H1 (cell line): ENCODE measurements at regions not wholly inside any gene's neighbourhood (a gene's known extent, or its start where the extent isn't known, plus 50 kb on each side); places are given as distances from the start of the nearest gene placed in this dataset.
A peak's percentile ranks its signal among the peaks of the same experiment; 100 is the strongest.

Experiments
- CTCF ChIA-PET: fragments of 300-600 bp; sonication (Branson Sonifier 250); formaldehyde crosslinking; loops from one replicate; lab custom pipeline; 2021; ENCODE audit not compliant: partially characterized antibody; lab: Charles Lee
- POLR2A ChIA-PET: fragments of 300-600 bp; sonication (Branson Sonifier 250); formaldehyde crosslinking; loops from one replicate; lab custom pipeline; 2021; ENCODE audit warnings: inconsistent platforms; ENCODE audit not compliant: partially characterized antibody; lab: Charles Lee
- DNase-seq, 2 experiments: peaks; one replicate each; pipeline versions ENCODE4 v3.0.0 to v3.0.0-alpha.2; 2010 to 2022; ENCODE audit warnings: low spot score in 2 of 2, low read depth in 1 of 2, mixed read lengths in 1 of 2
- FAIRE-seq: peaks from 2 replicates; lab custom pipeline; 2011; peaks lifted over from hg19 to GRCh38; lab: Jason Lieb, UNC
- H2AFZ ChIP-seq: 2 replicates; pipeline ENCODE4 v1.8.1; 2012; ENCODE audit warnings: low read length, inconsistent platforms
- H2AK5ac ChIP-seq: 2 replicates; pipeline ENCODE4 v1.6.1; 2013; ENCODE audit warnings: low read depth, low read length
- H2BK120ac ChIP-seq: replicated peaks from 2 replicates; pipeline ENCODE3; 2013; ENCODE audit warnings: low read depth, low read length, inconsistent platforms
- H2BK12ac ChIP-seq: 2 replicates; pipeline ENCODE4 v1.6.1; 2013; ENCODE audit warnings: low read depth, low read length
- H2BK15ac ChIP-seq: 2 replicates; pipeline ENCODE4 v1.6.1; 2013; ENCODE audit warnings: low read length
- H2BK20ac ChIP-seq: 2 replicates; pipeline ENCODE4 v1.6.1; 2013; ENCODE audit warnings: low read length
- H2BK5ac ChIP-seq: 2 replicates; pipeline ENCODE4 v1.6.1; 2013; ENCODE audit warnings: low read depth, low read length
- H3K14ac ChIP-seq: 2 replicates; pipeline ENCODE4 v1.6.1; 2013; ENCODE audit warnings: inconsistent platforms; ENCODE audit not compliant: insufficient read length
- H3K18ac ChIP-seq: 2 replicates; pipeline ENCODE4 v1.6.1; 2013; ENCODE audit warnings: low read length; ENCODE audit errors: extremely low read depth
- H3K23ac ChIP-seq: 2 replicates; pipeline ENCODE4 v1.6.1; 2013; ENCODE audit warnings: inconsistent platforms; ENCODE audit not compliant: insufficient read length
- H3K23me2 ChIP-seq: 2 replicates; pipeline ENCODE4 v1.6.1; 2013; ENCODE audit warnings: low read depth, low read length
- H3K27ac ChIP-seq: 2 replicates; pipeline ENCODE4 v1.6.1; 2011; ENCODE audit warnings: low read depth, low read length, inconsistent platforms
- H3K27me3 ChIP-seq, 4 experiments: replicated peaks in 1 of 4; 1 replicate in 1 of 4; 2 replicates in 3 of 4; pipeline versions ENCODE4 v1.6.1 to v1.8.1; 2011 to 2013; ENCODE audit warnings: low read length in 3 of 4, mild to moderate bottlenecking in 3 of 4, inconsistent platforms in 2 of 4, mixed read lengths in 2 of 4, moderate library complexity in 1 of 4; ENCODE audit not compliant: control insufficient read depth in 3 of 4, insufficient read depth in 3 of 4; ENCODE audit errors: extremely low read depth in 1 of 4
- H3K36me3 ChIP-seq, 4 experiments: 2 replicates each; pipeline versions ENCODE4 v1.6.1 to v1.8.1; 2011 to 2013; ENCODE audit warnings: mild to moderate bottlenecking in 4 of 4, low read length in 3 of 4, moderate library complexity in 2 of 4, control low read depth in 1 of 4, inconsistent platforms in 1 of 4; ENCODE audit not compliant: insufficient read depth in 4 of 4, control insufficient read depth in 2 of 4
- H3K4ac ChIP-seq: replicated peaks from 2 replicates; pipeline ENCODE3; 2013; ENCODE audit warnings: low read length, low read depth, mixed read lengths, inconsistent platforms; ENCODE audit not compliant: insufficient read length
- H3K4me1 ChIP-seq, 4 experiments: replicated peaks in 1 of 4; 1 replicate in 1 of 4; 2 replicates in 3 of 4; pipeline versions ENCODE4 v1.6.1 to v1.8.1; 2011 to 2013; ENCODE audit warnings: low read length in 3 of 4, inconsistent platforms in 2 of 4, mixed read lengths in 1 of 4; ENCODE audit not compliant: insufficient read depth in 4 of 4, control insufficient read depth in 3 of 4
- H3K4me2 ChIP-seq, 2 experiments: 2 replicates each; pipeline versions ENCODE4 v1.6.1 to v1.8.1; 2011 to 2013; ENCODE audit warnings: low read depth in 2 of 2, low read length in 2 of 2, control low read depth in 1 of 2, inconsistent platforms in 1 of 2, mild to moderate bottlenecking in 1 of 2; ENCODE audit not compliant: insufficient read depth in 1 of 2
- H3K4me3 ChIP-seq, 4 experiments: fragments of 200-600, 300-600 bp in 1 of 4; sonication (generic), shearing (Covaris generic), sonication (Bioruptor Twin) in 1 of 4; 2 replicates each; pipeline versions ENCODE4 v1.5.1 to v1.8.1; 2011 to 2016; ENCODE audit warnings: low read length in 4 of 4, low read depth in 3 of 4, control low read depth in 2 of 4, inconsistent platforms in 2 of 4, mild to moderate bottlenecking in 2 of 4, mixed read lengths in 1 of 4, moderate library complexity in 1 of 4; ENCODE audit not compliant: insufficient read depth in 2 of 4; ENCODE audit errors: extremely low read depth in 1 of 4
- H3K56ac ChIP-seq: replicated peaks from 2 replicates; pipeline ENCODE3; 2013; ENCODE audit warnings: low read depth, mild to moderate bottlenecking, mixed read lengths, low read length, inconsistent platforms; ENCODE audit not compliant: insufficient read length
- H3K79me1 ChIP-seq: 2 replicates; pipeline ENCODE4 v1.6.1; 2013; ENCODE audit warnings: low read depth, low read length, control low read depth
- H3K79me2 ChIP-seq, 2 experiments: 2 replicates each; pipeline versions ENCODE4 v1.6.1 to v1.8.1; 2012 to 2013; ENCODE audit warnings: low read length in 2 of 2, mild to moderate bottlenecking in 2 of 2, inconsistent platforms in 1 of 2; ENCODE audit not compliant: insufficient read depth in 2 of 2, control insufficient read depth in 1 of 2
- H3K9ac ChIP-seq, 4 experiments: replicated peaks in 1 of 4; 1 replicate in 1 of 4; 2 replicates in 3 of 4; pipeline versions ENCODE4 v1.6.1 to v1.8.1; 2011 to 2013; ENCODE audit warnings: low read depth in 3 of 4, low read length in 3 of 4, control low read depth in 2 of 4, mild to moderate bottlenecking in 2 of 4, moderate library complexity in 2 of 4, inconsistent platforms in 1 of 4; ENCODE audit errors: extremely low read depth in 1 of 4
- H3K9me3 ChIP-seq, 2 experiments: 2 replicates each; pipeline versions ENCODE4 v1.6.1 to v1.8.1; 2012 to 2013; ENCODE audit warnings: mild to moderate bottlenecking in 2 of 2, moderate library complexity in 2 of 2, control low read depth in 1 of 2, inconsistent platforms in 1 of 2, low read depth in 1 of 2, low read length in 1 of 2, mixed read lengths in 1 of 2; ENCODE audit not compliant: insufficient read depth in 2 of 2
- H4K20me1 ChIP-seq, 2 experiments: replicated peaks in 1 of 2; 2 replicates each; pipeline versions ENCODE3 to v1.8.1; 2011 to 2013; ENCODE audit warnings: inconsistent platforms in 2 of 2, low read length in 2 of 2, mild to moderate bottlenecking in 1 of 2; ENCODE audit not compliant: insufficient read depth in 2 of 2, control insufficient read depth in 1 of 2
- H4K5ac ChIP-seq: 2 replicates; pipeline ENCODE4 v1.6.1; 2013; ENCODE audit warnings: low read length, low read depth, mixed read lengths, inconsistent platforms; ENCODE audit not compliant: insufficient read length
- H4K8ac ChIP-seq: 2 replicates; pipeline ENCODE4 v1.8.0; 2013; ENCODE audit warnings: mild to moderate bottlenecking, moderate library complexity, low read length, inconsistent platforms; ENCODE audit not compliant: insufficient read depth; ENCODE audit errors: extremely low read depth
- H4K91ac ChIP-seq: replicated peaks from 2 replicates; pipeline ENCODE3; 2013; ENCODE audit warnings: low read length, mixed read lengths, inconsistent platforms; ENCODE audit not compliant: insufficient read length
- ATF3 ChIP-seq: IDR thresholded peaks from 2 replicates; pipeline ENCODE4 v1.6.1; 2011; ENCODE audit warnings: low read depth, mild to moderate bottlenecking, low read length; ENCODE audit not compliant: insufficient read depth
- CBX5 ChIP-seq: fragments of 300-800, 300-1000 bp; sonication (generic); IDR thresholded peaks from 2 replicates; pipeline ENCODE4 v1.7.1; 2016; ENCODE audit warnings: antibody characterized with exemption, low read length, low read depth
- EZH2 ChIP-seq: fragments of 200-600 bp; sonication (generic); IDR thresholded peaks from 2 replicates; pipeline ENCODE4 v1.7.1; 2012; ENCODE audit warnings: low read depth, mild to moderate bottlenecking, moderate library complexity, low read length, inconsistent platforms; ENCODE audit not compliant: severe bottlenecking
- KDM4A ChIP-seq: IDR thresholded peaks from one replicate; pipeline ENCODE4 v1.7.1; 2012; ENCODE audit warnings: low read depth, mild to moderate bottlenecking, moderate library complexity, low read length, inconsistent platforms; ENCODE audit not compliant: severe bottlenecking
- MAFK ChIP-seq: IDR thresholded peaks from 2 replicates; pipeline ENCODE4 v1.6.1; 2012; ENCODE audit warnings: low read depth, mild to moderate bottlenecking, improper control_type of control experiment, low read length
- POU5F1 ChIP-seq: IDR thresholded peaks from 2 replicates; pipeline ENCODE4 v1.6.1; 2011; ENCODE audit warnings: low read depth, mild to moderate bottlenecking, low read length, moderate library complexity
- WGBS, 2 experiments: shearing (Covaris generic) in 1 of 2; methylation state at CpG; one replicate each; pipeline versions ENCODE4 v1.1.6 to v1.1.7; 2013 to 2015; ENCODE audit warnings: low lambda C conversion rate in 2 of 2, mixed read lengths in 2 of 2, inconsistent platforms in 1 of 2, low coverage in 1 of 2, missing lambda C conversion rate in 1 of 2; ENCODE audit not compliant: insufficient replicate concordance in 2 of 2, insufficient coverage in 1 of 2, insufficient read length in 1 of 2; ENCODE audit errors: extremely low coverage in 1 of 2, missing lambda C conversion rate in 1 of 2; 5-methylcytosine and 5-hydroxymethylcytosine counted together

GRCh38 chr1:29520571-29521437 is 284.5 kb downstream of the PTPRU start:
- H3K79me2 ChIP-seq: no peaks in the 10 kb centered on the region
- H3K9me3 ChIP-seq: no peaks in the 10 kb centered on the region
- no peaks in the 10 kb centered on the region for H3K36me3 ChIP-seq
- no peak overlapping the region for H3K4me3 ChIP-seq
- H3K27ac ChIP-seq: no peak overlapping the region
- no peaks in the 10 kb centered on the region for H3K27me3 ChIP-seq
- no peak overlapping the region for H2BK120ac ChIP-seq
- H3K79me1 ChIP-seq: no peaks in the 10 kb centered on the region
- FAIRE-seq (no peak), DNase-seq (peak in 1 of 2 experiments; percentile 37)
- no peaks in the 10 kb centered on the region for H3K23me2 ChIP-seq
- no peak overlapping the region; the same call in 1 of the 2 replicates for H2BK5ac ChIP-seq
- H3K23ac ChIP-seq: no peak overlapping the region
- H4K8ac ChIP-seq: peak overlapping the region; percentile 53; the same call in 1 of the 2 replicates
- CTCF ChIA-PET: interaction anchor here (0.6 to 1.1 kb wide), 5 partner anchors 11 to 886 kb away, joined by 3 to 4 read pairs (median 3); no protein-coding TSS in a partner anchor
- H4K5ac ChIP-seq: no peak overlapping the region
- no peak overlapping the region for H2AK5ac ChIP-seq
- 83% methylated on average over 11 of the region's 11 CpGs; no CpG with 5 or more reads in 1 of the 2 experiments for WGBS, 2 experiments
- no peak overlapping the region for H3K56ac ChIP-seq
- no peak for TF ChIP-seq MAFK
- no peak for TF ChIP-seq CBX5
- no peak for TF ChIP-seq KDM4A
- no peak for TF ChIP-seq ATF3
- TF ChIP-seq POU5F1: no peak
- TF ChIP-seq EZH2: no peak
- TF ChIP-seq, all 59 proteins: peak for 0
- H3K4ac ChIP-seq: no peak overlapping the region
- no peak overlapping the region for H3K14ac ChIP-seq
- no peak overlapping the region for H2BK15ac ChIP-seq
- H4K91ac ChIP-seq: no peak overlapping the region
- H2AFZ ChIP-seq: no peak overlapping the region
- POLR2A ChIA-PET: no interaction called here
- H2BK12ac ChIP-seq: no peak overlapping the region
- H3K4me1 ChIP-seq: peaks cover 0 to 7% (median 2%) of the 10 kb centered on the region in 4 experiments; a peak in 2 of 7 replicates
- no peaks in the 10 kb centered on the region for H4K20me1 ChIP-seq
- H3K9ac ChIP-seq: no peak overlapping the region
- no peak overlapping the region for H3K18ac ChIP-seq
- H3K4me2 ChIP-seq: no peak overlapping the region
- no peak overlapping the region for H2BK20ac ChIP-seq
